ENCODE measurements at regions not wholly inside any gene's neighbourhood (a gene's known extent, or its start where the extent isn't known, plus 50 kb on each side); places are given as distances from the start of the nearest gene placed in this dataset.
"Not testable (repeated sequence)": the region's sequence is repeated elsewhere in the genome, so short reads cannot be mapped to it uniquely, and the experiment has no call there.

- H3K9me3 Mint-ChIP-seq, result no peaks in the 10 kb centered on the region
- no peaks in the 10 kb centered on the region for H3K36me3 Mint-ChIP-seq (ENCODE audit: low read depth)
- H3K27ac Mint-ChIP-seq, result no peak overlapping the region
- H3K4me3 Mint-ChIP-seq, result no peak overlapping the region
- H3K4me1 Mint-ChIP-seq (ENCODE audit: low read depth), result no peaks in the 10 kb centered on the region
- H3K27me3 Mint-ChIP-seq (ENCODE audit: low read depth), result no peaks in the 10 kb centered on the region
These were observed 117.4 kb upstream of the DNAJC10 start for GRCh38 chr2:182598626-182599025.

DNA sequence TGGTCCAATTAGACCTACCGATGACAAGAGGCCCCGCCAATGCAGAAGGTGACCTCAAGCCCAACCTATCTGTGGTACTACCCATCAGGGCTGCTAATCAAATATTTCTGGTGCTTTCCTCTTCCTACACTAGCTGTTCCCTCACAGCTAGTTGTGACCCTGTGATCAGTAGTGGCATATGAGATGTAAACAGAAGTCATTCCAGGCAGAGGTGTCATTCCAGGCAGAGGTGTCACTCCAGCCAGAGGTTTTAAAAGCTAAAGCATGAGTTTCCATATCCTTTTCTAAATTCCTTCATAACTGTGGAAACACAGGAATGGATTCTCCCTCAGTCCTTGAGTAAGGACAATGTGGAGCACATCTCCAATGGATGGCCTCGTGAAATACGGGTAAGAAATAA lies 110.9 kb upstream of the DNAJC10 start:
- H3K36me3 Mint-ChIP-seq (ENCODE audit: low read depth), result no peaks in the 10 kb centered on the region
- no peak overlapping the region for H3K27ac Mint-ChIP-seq
- no peaks in the 10 kb centered on the region for H3K4me1 Mint-ChIP-seq (ENCODE audit: low read depth)
- H3K4me3 Mint-ChIP-seq, result no peak overlapping the region
- H3K27me3 Mint-ChIP-seq (ENCODE audit: low read depth), result no peaks in the 10 kb centered on the region
- H3K9me3 Mint-ChIP-seq, result no peaks in the 10 kb centered on the region

- H3K36me3 Mint-ChIP-seq (ENCODE audit: low read depth), result no peaks in the 10 kb centered on the region
- H3K27me3 Mint-ChIP-seq (ENCODE audit: low read depth), result no peaks in the 10 kb centered on the region
- no peak overlapping the region for H3K27ac Mint-ChIP-seq
- H3K9me3 Mint-ChIP-seq, result no peaks in the 10 kb centered on the region
- H3K4me3 Mint-ChIP-seq, result no peak overlapping the region
- no peaks in the 10 kb centered on the region for H3K4me1 Mint-ChIP-seq (ENCODE audit: low read depth)
These were observed 109.1 kb upstream of the DNAJC10 start for GRCh38 chr2:182606728-182607681.

DNA sequence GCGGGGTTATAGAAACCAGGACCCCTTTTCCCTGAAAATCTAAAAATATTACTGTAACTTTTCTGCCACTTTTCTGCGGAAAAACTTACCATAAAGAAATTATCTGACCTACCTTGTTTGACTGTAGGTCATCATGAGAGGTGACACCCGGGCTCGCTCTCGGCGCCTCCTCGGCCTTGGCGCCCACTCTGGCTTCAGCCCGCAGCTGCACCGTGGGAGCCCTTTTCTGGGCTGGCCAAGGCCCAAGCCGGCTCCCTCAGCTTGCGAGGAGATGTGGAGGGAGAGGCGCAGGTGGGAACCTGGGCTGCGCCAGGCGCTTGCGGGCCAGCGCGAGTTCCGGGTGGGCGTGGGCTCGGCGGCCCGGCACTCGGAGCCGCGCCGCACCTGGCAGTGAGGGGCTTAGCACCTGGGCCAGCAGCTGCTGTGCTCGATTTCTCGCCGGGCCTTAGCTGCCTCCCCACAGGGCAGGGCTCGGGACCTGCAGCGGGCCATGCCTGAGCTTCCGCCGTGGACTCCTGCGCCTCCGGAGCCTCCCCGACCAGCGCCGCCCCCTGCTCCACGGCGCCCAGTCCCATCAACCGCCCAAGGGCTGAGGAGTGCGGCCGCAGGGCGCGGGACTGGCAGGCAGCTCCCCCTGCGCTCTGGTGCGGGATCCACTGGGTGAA lies 107.7 kb upstream of the DNAJC10 start:
- Mint-ChIP-seq H3K4me1 (ENCODE audit: low read depth) (no peaks in the 10 kb centered on the region), H3K4me3 (no peak overlapping the region), H3K27ac (no peak overlapping the region), H3K27me3 (ENCODE audit: low read depth) (no peaks in the 10 kb centered on the region), H3K9me3 (no peaks in the 10 kb centered on the region), H3K36me3 (ENCODE audit: low read depth) (no peaks in the 10 kb centered on the region)

GRCh38 chr2:182609005-182609404 lies 107.1 kb upstream of the DNAJC10 start:
- H3K4me1 Mint-ChIP-seq (ENCODE audit: low read depth); H3K27me3 Mint-ChIP-seq (ENCODE audit: low read depth); H3K9me3 Mint-ChIP-seq; H3K36me3 Mint-ChIP-seq (ENCODE audit: low read depth); H3K4me3 Mint-ChIP-seq; H3K27ac Mint-ChIP-seq: not testable (repeated sequence)

DNA sequence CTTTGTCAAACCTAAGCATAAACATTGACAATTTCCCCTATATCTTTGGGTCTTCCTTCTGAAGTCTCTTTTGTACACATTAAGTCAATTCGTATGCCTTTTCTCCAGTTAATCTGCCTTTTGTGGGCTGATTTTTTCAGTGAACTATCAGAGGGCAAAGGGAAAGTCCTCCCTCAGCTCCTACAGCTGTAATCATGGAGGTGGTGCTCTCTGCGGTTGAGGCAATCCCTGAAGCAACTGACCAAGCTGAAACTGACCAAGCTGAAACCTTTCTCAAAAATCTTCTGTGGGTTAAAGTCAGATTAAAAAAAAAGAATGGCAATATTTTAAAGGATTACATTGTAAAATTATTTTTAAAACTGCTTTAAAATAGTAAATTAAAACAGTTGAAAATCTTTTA lies 105.8 kb upstream of the DNAJC10 start:
- H3K36me3 Mint-ChIP-seq (ENCODE audit: low read depth), result no peaks in the 10 kb centered on the region
- no peaks in the 10 kb centered on the region for H3K27me3 Mint-ChIP-seq (ENCODE audit: low read depth)
- H3K4me1 Mint-ChIP-seq (ENCODE audit: low read depth), result no peaks in the 10 kb centered on the region
- no peak overlapping the region for H3K4me3 Mint-ChIP-seq
- no peak overlapping the region for H3K27ac Mint-ChIP-seq
- H3K9me3 Mint-ChIP-seq, result no peaks in the 10 kb centered on the region

DNA sequence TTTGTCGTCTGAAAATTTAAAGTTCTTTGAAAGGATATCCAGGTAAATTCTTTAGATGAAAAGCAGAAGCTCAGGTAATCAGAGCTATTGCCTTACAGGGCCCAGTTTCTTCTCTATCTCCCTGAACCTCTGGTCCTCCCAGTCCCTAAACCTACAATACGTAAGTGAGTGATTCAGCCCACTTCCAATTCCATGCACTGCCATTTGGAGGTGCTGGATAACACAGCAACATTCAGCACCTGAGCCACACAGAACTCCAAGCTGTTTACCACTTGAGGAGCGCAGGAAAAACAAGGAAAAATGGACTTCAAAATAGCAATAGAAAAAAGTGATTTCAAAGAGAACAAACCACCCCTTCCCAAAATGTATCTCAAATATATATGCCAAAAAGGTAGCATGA lies 105.0 kb upstream of the DNAJC10 start:
- H3K36me3 Mint-ChIP-seq (ENCODE audit: low read depth), result no peaks in the 10 kb centered on the region
- no peak overlapping the region for H3K27ac Mint-ChIP-seq
- H3K4me1 Mint-ChIP-seq (ENCODE audit: low read depth), result no peaks in the 10 kb centered on the region
- H3K27me3 Mint-ChIP-seq (ENCODE audit: low read depth), result no peaks in the 10 kb centered on the region
- no peaks in the 10 kb centered on the region for H3K9me3 Mint-ChIP-seq
- no peak overlapping the region for H3K4me3 Mint-ChIP-seq

DNA sequence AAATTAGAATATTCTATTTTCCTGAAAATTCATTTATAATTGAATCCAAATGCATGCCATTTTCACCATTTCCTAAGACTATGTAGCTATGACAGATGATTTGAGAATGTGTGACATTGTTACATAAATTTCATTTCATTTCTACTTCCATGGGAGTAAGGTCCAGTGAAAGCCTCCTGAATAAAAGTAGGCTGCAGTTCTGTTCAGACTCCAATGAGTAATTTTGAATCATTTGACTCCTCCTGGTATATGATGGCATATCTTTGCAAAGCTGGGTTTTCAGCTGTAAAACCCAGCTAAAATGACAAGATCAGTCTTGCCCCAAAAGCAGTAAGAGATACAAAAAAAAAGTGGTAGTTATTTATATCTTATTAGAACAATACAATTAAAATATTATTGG lies 101.0 kb upstream of the DNAJC10 start:
- H3K9me3 Mint-ChIP-seq, result no peaks in the 10 kb centered on the region
- no peaks in the 10 kb centered on the region for H3K36me3 Mint-ChIP-seq (ENCODE audit: low read depth)
- H3K27me3 Mint-ChIP-seq (ENCODE audit: low read depth), result no peaks in the 10 kb centered on the region
- H3K4me1 Mint-ChIP-seq (ENCODE audit: low read depth), result no peaks in the 10 kb centered on the region
- H3K4me3 Mint-ChIP-seq, result no peak overlapping the region
- no peak overlapping the region for H3K27ac Mint-ChIP-seq

- peaks cover 6% of the 10 kb centered on the region for H3K27me3 Mint-ChIP-seq (ENCODE audit: low read depth)
- H3K36me3 Mint-ChIP-seq (ENCODE audit: low read depth), result no peaks in the 10 kb centered on the region
- no peak overlapping the region for H3K27ac Mint-ChIP-seq
- no peaks in the 10 kb centered on the region for H3K9me3 Mint-ChIP-seq
- no peaks in the 10 kb centered on the region for H3K4me1 Mint-ChIP-seq (ENCODE audit: low read depth)
- no peak overlapping the region for H3K4me3 Mint-ChIP-seq
These were observed 99.3 kb upstream of the DNAJC10 start for GRCh38 chr2:182616471-182617393.

DNA sequence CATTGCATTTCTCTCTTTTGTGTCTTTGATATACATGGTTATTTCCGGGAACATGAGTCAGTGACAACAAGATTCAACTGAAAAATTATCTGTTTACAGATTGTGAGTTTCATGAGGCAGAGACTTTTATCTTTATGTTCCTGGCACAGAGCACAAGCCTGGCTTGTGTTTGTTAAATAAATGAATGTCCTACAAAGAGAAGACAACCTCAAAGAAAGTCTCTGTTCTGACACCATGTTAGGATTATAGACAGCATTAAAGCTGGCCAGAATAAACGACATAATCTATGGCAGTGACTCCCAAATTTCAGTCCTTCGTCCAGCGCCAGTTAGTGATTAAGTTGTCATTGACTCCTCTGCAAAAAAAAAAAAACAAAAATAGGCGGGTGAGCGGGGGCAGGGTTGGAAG lies 97.4 kb upstream of the DNAJC10 start:
- H3K9me3 Mint-ChIP-seq, result no peaks in the 10 kb centered on the region
- H3K27ac Mint-ChIP-seq, result no peak overlapping the region
- H3K36me3 Mint-ChIP-seq (ENCODE audit: low read depth), result no peaks in the 10 kb centered on the region
- no peak overlapping the region for H3K4me3 Mint-ChIP-seq
- no peaks in the 10 kb centered on the region for H3K4me1 Mint-ChIP-seq (ENCODE audit: low read depth)
- H3K27me3 Mint-ChIP-seq (ENCODE audit: low read depth), result peaks cover 6% of the 10 kb centered on the region

- Mint-ChIP-seq H3K4me3 (no peak overlapping the region), H3K36me3 (ENCODE audit: low read depth) (no peaks in the 10 kb centered on the region), H3K27ac (no peak overlapping the region), H3K27me3 (ENCODE audit: low read depth) (peaks cover 6% of the 10 kb centered on the region), H3K9me3 (no peaks in the 10 kb centered on the region), H3K4me1 (ENCODE audit: low read depth) (no peaks in the 10 kb centered on the region)
These were observed 96.8 kb upstream of the DNAJC10 start for GRCh38 chr2:182619276-182619675.

DNA sequence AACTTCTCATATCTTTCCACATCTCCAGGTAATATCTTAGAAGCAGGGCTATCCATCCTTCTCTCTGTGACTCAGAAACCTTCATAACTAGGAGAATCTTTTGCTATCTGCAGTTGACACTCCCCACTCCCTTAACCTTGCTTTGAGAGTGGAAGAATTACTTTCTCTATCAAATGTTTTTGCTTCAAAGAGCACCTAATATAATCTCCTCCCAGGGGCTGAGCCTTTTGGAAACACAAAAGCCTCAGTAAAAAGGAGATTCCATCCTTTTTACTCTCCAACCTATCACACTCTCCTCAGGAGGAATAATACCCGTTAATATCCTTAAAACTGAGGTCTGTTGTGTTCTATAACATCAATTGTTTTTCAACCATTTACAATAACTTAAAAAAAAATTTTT lies 94.9 kb upstream of the DNAJC10 start:
- Mint-ChIP-seq H3K27ac (no peak overlapping the region), H3K9me3 (no peaks in the 10 kb centered on the region), H3K4me3 (no peak overlapping the region), H3K4me1 (ENCODE audit: low read depth) (no peaks in the 10 kb centered on the region), H3K27me3 (ENCODE audit: low read depth) (peaks cover 6% of the 10 kb centered on the region), H3K36me3 (ENCODE audit: low read depth) (no peaks in the 10 kb centered on the region)

DNA sequence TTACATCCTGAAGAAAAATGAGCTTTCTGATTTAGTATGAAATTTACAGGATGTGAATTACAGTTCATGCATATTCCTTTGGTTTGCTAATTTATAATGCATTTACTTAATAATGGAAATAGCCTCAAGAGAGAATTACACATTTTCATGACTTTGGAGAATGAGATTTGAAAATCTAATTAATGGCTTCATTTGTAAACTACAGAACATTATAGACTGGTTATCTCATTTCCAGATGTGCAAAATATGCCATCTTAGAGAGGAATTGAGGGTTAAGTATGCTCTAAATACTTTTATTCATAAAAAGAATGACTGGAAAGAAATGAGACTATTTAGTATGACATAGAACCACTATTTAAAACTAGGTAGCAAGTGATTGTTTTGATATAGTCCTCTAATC lies 94.2 kb upstream of the DNAJC10 start:
- H3K36me3 Mint-ChIP-seq (ENCODE audit: low read depth), result no peaks in the 10 kb centered on the region

GRCh38 chr2:182622231-182622630 lies 93.8 kb upstream of the DNAJC10 start:
- Mint-ChIP-seq H3K27ac (no peak overlapping the region), H3K36me3 (ENCODE audit: low read depth) (no peaks in the 10 kb centered on the region), H3K4me1 (ENCODE audit: low read depth) (no peaks in the 10 kb centered on the region), H3K4me3 (no peak overlapping the region), H3K9me3 (no peaks in the 10 kb centered on the region), H3K27me3 (ENCODE audit: low read depth) (peaks cover 6% of the 10 kb centered on the region)

More for the DNA sequence above, 94.2 kb upstream of the DNAJC10 start:
- Mint-ChIP-seq H3K9me3 (no peaks in the 10 kb centered on the region), H3K4me3 (no peak overlapping the region), H3K4me1 (ENCODE audit: low read depth) (no peaks in the 10 kb centered on the region), H3K27me3 (ENCODE audit: low read depth) (peaks cover 6% of the 10 kb centered on the region), H3K27ac (no peak overlapping the region)

Data from T-helper 1 cell treated with Interleukin-12 subunit alpha and Interleukin-12 subunit beta and Interleukin-4 antibody, amounts not matched to agents 30 μg/mL and 1 μg/mL, for 36 hours (primary cell).